AG09309 (cell line): ENCODE measurements at regions not wholly inside any gene's neighbourhood (a gene's known extent, or its start where the extent isn't known, plus 50 kb on each side); places are given as distances from the start of the nearest gene placed in this dataset.

Experiments used
- DNase-seq: peaks from one replicate; pipeline ENCODE4 v3.0.0-alpha.2; 2010; ENCODE audit warnings: low read depth
- H3K4me3 ChIP-seq: 2 replicates; pipeline ENCODE4 v1.5.1; 2011; ENCODE audit warnings: mild to moderate bottlenecking, low read depth, low read length, moderate library complexity; ENCODE audit not compliant: control insufficient read depth
- CTCF ChIP-seq: IDR thresholded peaks from 2 replicates; pipeline ENCODE4 v1.5.1; 2011; ENCODE audit warnings: mild to moderate bottlenecking, low read depth, low read length, inconsistent platforms; ENCODE audit not compliant: insufficient read depth, control insufficient read depth; ENCODE audit errors: missing control alignments

- DNase-seq: no peak
- no peak overlapping the region for H3K4me3 ChIP-seq
- no peak for TF ChIP-seq CTCF
Measured at GRCh38 chr2:16178551-16179130, 238.3 kb downstream of the MYCN start.

GRCh38 chr2:16177671-16178180 lies 237.4 kb downstream of the MYCN start:
- no peak for DNase-seq
- H3K4me3 ChIP-seq: no peak overlapping the region
- no peak for TF ChIP-seq CTCF

GRCh38 chr2:16176971-16177480 lies 236.7 kb downstream of the MYCN start:
- H3K4me3 ChIP-seq: no peak overlapping the region
- TF ChIP-seq CTCF: no peak
- no peak for DNase-seq

- no peak overlapping the region for H3K4me3 ChIP-seq
- no peak for DNase-seq
- no peak for TF ChIP-seq CTCF
Measured at GRCh38 chr2:16175247-16175825, 235.0 kb downstream of the MYCN start.

GRCh38 chr2:16174693-16175045 lies 234.3 kb downstream of the MYCN start:
- DNase-seq: no peak
- TF ChIP-seq CTCF: no peak
- no peak overlapping the region for H3K4me3 ChIP-seq

GRCh38 chr2:16173893-16174692 lies 233.7 kb downstream of the MYCN start:
- no peak overlapping the region for H3K4me3 ChIP-seq
- no peak for TF ChIP-seq CTCF
- no peak for DNase-seq
